Cardiac fibroblast (primary cell): ENCODE measurements at regions not wholly inside any gene's neighbourhood (a gene's known extent, or its start where the extent isn't known, plus 50 kb on each side); places are given as distances from the start of the nearest gene placed in this dataset.

ENCODE experiments used
- DNase-seq, 2 donors: peaks; one replicate each; pipeline versions ENCODE4 v3.0.0 to v3.0.0-alpha.2; 2010; ENCODE audit warnings: low read depth in 2 of 2
- H3K4me3 ChIP-seq, 2 donors: replicated peaks in 1 of 2; 1 replicate in 1 of 2; 2 replicates in 1 of 2; pipeline ENCODE4 v1.5.1; 2011; ENCODE audit warnings: low read depth in 2 of 2, low read length in 2 of 2, mild to moderate bottlenecking in 2 of 2, moderate library complexity in 1 of 2
- CTCF ChIP-seq: IDR thresholded peaks from one replicate; pipeline ENCODE4 v1.5.1; 2011; ENCODE audit warnings: low read depth, mild to moderate bottlenecking, low read length, inconsistent platforms

GRCh38 chr22:49469896-49470740, 357.6 kb downstream of the BRD1 start:
- H3K4me3 ChIP-seq, result no peak overlapping the region
- DNase-seq, result no peak
- no peak for TF ChIP-seq CTCF

GRCh38 chr22:49468487-49469198, 359.0 kb downstream of the BRD1 start:
- no peak for DNase-seq
- no peak for TF ChIP-seq CTCF
- no peak overlapping the region for H3K4me3 ChIP-seq

- H3K4me3 ChIP-seq, result no peak overlapping the region
- no peak for DNase-seq
- TF ChIP-seq CTCF, result no peak
These were observed 360.6 kb downstream of the BRD1 start for GRCh38 chr22:49466878-49467595.

- no peak overlapping the region for H3K4me3 ChIP-seq
- DNase-seq, result no peak
- TF ChIP-seq CTCF, result no peak
These were observed 363.6 kb downstream of the BRD1 start for GRCh38 chr22:49464037-49464436.

GRCh38 chr22:49462795-49463194, 364.9 kb downstream of the BRD1 start:
- no peak overlapping the region for H3K4me3 ChIP-seq
- no peak for TF ChIP-seq CTCF
- DNase-seq, result no peak

- no peak for DNase-seq
- no peak for TF ChIP-seq CTCF
- H3K4me3 ChIP-seq, result no peak overlapping the region
These were observed 365.4 kb downstream of the BRD1 start for GRCh38 chr22:49462291-49462690.
